Right atrium auricular region (tissue), 2 donors: ENCODE measurements at regions not wholly inside any gene's neighbourhood (a gene's known extent, or its start where the extent isn't known, plus 50 kb on each side); places are given as distances from the start of the nearest gene placed in this dataset.

ENCODE experiments used
- DNase-seq: peaks from one replicate; pipeline ENCODE4 v3.0.0-alpha.2; 2019; ENCODE audit warnings: low spot score
- H3K27ac ChIP-seq, 2 donors: fragments of 200-600 bp; sonication (generic); 1 replicate in 1 of 2; 2 replicates in 1 of 2; pipeline ENCODE4 v1.5.1; 2016 to 2019
- H3K27me3 ChIP-seq, 2 donors: fragments of 200-600 bp; sonication (generic); one replicate each; pipeline versions ENCODE4 v1.5.1 to v1.6.0; 2017 to 2019
- H3K36me3 ChIP-seq: fragments of 200-600 bp; sonication (generic); one replicate; pipeline ENCODE4 v1.5.1; 2016
- H3K4me1 ChIP-seq, 2 donors: fragments of 200-600 bp; sonication (generic); one replicate each; pipeline versions ENCODE4 v1.5.1 to v1.6.0; 2017 to 2019
- H3K4me3 ChIP-seq, 2 donors: fragments of 200-600 bp; sonication (generic); 1 replicate in 1 of 2; 2 replicates in 1 of 2; pipeline ENCODE4 v1.5.1; 2017 to 2019; ENCODE audit warnings: mild to moderate bottlenecking in 1 of 2, moderate library complexity in 1 of 2
- H3K9me3 ChIP-seq, 2 donors: fragments of 200-600 bp; sonication (generic); one replicate each; pipeline ENCODE4 v1.5.1; 2019
- TF ChIP-seq, protein P1 (sequence below), 2 donors: fragments of 200-600 bp; sonication (generic); IDR thresholded peaks; one replicate each; pipeline ENCODE4 v1.5.1; 2019; ENCODE audit warnings: antibody characterized with exemption in 2 of 2

DNA sequence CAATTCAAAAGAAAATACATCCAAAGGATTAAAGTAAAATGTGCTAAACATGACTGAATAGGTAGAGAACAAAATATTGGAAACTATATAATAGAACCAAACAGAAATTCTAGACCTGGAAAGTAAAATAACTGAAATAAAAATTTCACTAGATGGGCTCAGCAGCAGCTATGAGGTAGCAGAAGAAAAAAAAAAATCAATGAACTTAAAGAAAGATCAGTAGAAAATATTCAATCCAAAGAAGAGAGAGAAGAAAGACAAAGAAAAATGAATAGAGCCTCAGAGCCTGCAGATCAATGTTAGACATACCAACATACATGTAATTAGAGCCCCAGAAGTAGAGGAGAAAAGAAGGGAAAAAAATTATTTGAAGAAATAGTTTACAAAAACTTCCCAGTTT, 129.6 kb upstream of the RNF32 start:
- no peaks in the 10 kb centered on the region for H3K36me3 ChIP-seq
- H3K4me1 ChIP-seq: no peaks in the 10 kb centered on the region
- H3K27me3 ChIP-seq: no peaks in the 10 kb centered on the region
- peaks cover 0 to 21% of the 10 kb centered on the region in 2 donors for H3K9me3 ChIP-seq
- H3K4me3 ChIP-seq: no peak overlapping the region
- H3K27ac ChIP-seq: no peak overlapping the region
- no peak for DNase-seq
- TF ChIP-seq, protein P1, sequence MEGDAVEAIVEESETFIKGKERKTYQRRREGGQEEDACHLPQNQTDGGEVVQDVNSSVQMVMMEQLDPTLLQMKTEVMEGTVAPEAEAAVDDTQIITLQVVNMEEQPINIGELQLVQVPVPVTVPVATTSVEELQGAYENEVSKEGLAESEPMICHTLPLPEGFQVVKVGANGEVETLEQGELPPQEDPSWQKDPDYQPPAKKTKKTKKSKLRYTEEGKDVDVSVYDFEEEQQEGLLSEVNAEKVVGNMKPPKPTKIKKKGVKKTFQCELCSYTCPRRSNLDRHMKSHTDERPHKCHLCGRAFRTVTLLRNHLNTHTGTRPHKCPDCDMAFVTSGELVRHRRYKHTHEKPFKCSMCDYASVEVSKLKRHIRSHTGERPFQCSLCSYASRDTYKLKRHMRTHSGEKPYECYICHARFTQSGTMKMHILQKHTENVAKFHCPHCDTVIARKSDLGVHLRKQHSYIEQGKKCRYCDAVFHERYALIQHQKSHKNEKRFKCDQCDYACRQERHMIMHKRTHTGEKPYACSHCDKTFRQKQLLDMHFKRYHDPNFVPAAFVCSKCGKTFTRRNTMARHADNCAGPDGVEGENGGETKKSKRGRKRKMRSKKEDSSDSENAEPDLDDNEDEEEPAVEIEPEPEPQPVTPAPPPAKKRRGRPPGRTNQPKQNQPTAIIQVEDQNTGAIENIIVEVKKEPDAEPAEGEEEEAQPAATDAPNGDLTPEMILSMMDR (IDR thresholded peaks at IDR 0.05): no peak

GRCh38 chr7:156509216-156509615, 131.4 kb upstream of the RNF32 start:
- Histone ChIP-seq H3K27me3 (no peaks in the 10 kb centered on the region), H3K4me3 (no peak overlapping the region), H3K9me3 (peaks cover 0 to 21% of the 10 kb centered on the region in 2 donors), H3K27ac (no peak overlapping the region), H3K36me3 (no peaks in the 10 kb centered on the region), H3K4me1 (no peaks in the 10 kb centered on the region)
- TF ChIP-seq, protein P1 (IDR thresholded peaks at IDR 0.05): no peak
- no peak for DNase-seq

GRCh38 chr7:156505876-156506275, 134.7 kb upstream of the RNF32 start:
- Histone ChIP-seq H3K4me3 (no peak overlapping the region), H3K27ac (no peak overlapping the region), H3K36me3 (no peaks in the 10 kb centered on the region), H3K4me1 (no peaks in the 10 kb centered on the region), H3K27me3 (no peaks in the 10 kb centered on the region), H3K9me3 (peaks cover 0 to 6% of the 10 kb centered on the region in 2 donors)
- TF ChIP-seq, protein P1 (IDR thresholded peaks at IDR 0.05): no peak
- DNase-seq: no peak

GRCh38 chr7:156504687-156505545, 135.7 kb upstream of the RNF32 start:
- no peak for DNase-seq
- no peaks in the 10 kb centered on the region for H3K4me1 ChIP-seq

GRCh38 chr7:156504006-156504405, 136.6 kb upstream of the RNF32 start:
- no peak for DNase-seq
- H3K9me3 ChIP-seq: peaks cover 0 to 6% of the 10 kb centered on the region in 2 donors
- no peaks in the 10 kb centered on the region for H3K36me3 ChIP-seq
- no peaks in the 10 kb centered on the region for H3K27me3 ChIP-seq
- TF ChIP-seq, protein P1 (IDR thresholded peaks at IDR 0.05): no peak
- H3K27ac ChIP-seq: no peak overlapping the region
- H3K4me1 ChIP-seq: no peaks in the 10 kb centered on the region
- no peak overlapping the region for H3K4me3 ChIP-seq

More at GRCh38 chr7:156504687-156505545, 135.7 kb upstream of the RNF32 start:
- TF ChIP-seq, protein P1 (IDR thresholded peaks at IDR 0.05): no peak
- Histone ChIP-seq H3K27ac (no peak overlapping the region), H3K36me3 (no peaks in the 10 kb centered on the region), H3K27me3 (no peaks in the 10 kb centered on the region), H3K4me3 (no peak overlapping the region), H3K9me3 (peaks cover 0 to 6% of the 10 kb centered on the region in 2 donors)
